ENCODE measurements at regions not wholly inside any gene's neighbourhood (a gene's known extent, or its start where the extent isn't known, plus 50 kb on each side); places are given as distances from the start of the nearest gene placed in this dataset.

DNA sequence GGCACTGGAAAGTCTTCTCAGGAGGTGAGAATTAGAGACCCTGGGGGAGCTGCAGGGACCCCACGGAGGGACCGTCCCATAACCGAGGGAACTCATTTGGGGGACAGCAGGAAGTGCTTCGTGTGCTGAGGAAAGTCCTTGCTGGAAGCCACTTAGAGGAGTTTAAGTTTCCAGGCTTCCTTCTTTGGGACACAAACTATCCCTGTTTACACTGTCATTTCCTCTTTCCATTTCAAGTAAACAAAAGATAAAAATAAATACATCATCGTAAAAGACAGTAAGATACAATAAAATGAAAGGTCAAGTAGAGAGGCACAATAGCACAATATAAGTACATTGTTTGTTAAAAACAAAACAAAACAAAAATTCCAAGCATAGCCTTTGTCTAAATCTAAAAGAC is 101.2 kb downstream of the TTLL2 start:
- Histone ChIP-seq H3K36me3 (ENCODE audit: insufficient read depth, low read length) (no peaks in the 10 kb centered on the region), H3K27me3 (ENCODE audit: insufficient read depth, low read length, poor library complexity) (no peaks in the 10 kb centered on the region), H3K9me3 (ENCODE audit: insufficient read depth, low read length, severe bottlenecking) (no peaks in the 10 kb centered on the region), H3K9ac (ENCODE audit: low read depth, low read length) (no peak overlapping the region), H3K79me2 (ENCODE audit: insufficient read depth, low read length) (no peaks in the 10 kb centered on the region), H2AFZ (ENCODE audit: low read depth, low read length) (no peak overlapping the region), H3K4me1 (ENCODE audit: insufficient read depth, low read length) (no peaks in the 10 kb centered on the region), H4K20me1 (ENCODE audit: insufficient read depth, low read length) (no peaks in the 10 kb centered on the region), H3K4me2 (ENCODE audit: insufficient read depth, low read length) (no peak overlapping the region), H3K27ac (ENCODE audit: low read length) (no peak overlapping the region), H3K4me3 (ENCODE audit: low read depth in 1 of 2, low read length in 2 of 2) (no peak overlapping the region)
- ATAC-seq (ENCODE audit: insufficient read depth, low read depth) = no peak
- DNase-seq = no peak
- no peak for TF ChIP-seq EZH2 (IDR thresholded peaks at IDR 0.05; ENCODE audit: borderline replicate concordance, low read depth, low read length, severe bottlenecking)
- TF ChIP-seq, protein P1, sequence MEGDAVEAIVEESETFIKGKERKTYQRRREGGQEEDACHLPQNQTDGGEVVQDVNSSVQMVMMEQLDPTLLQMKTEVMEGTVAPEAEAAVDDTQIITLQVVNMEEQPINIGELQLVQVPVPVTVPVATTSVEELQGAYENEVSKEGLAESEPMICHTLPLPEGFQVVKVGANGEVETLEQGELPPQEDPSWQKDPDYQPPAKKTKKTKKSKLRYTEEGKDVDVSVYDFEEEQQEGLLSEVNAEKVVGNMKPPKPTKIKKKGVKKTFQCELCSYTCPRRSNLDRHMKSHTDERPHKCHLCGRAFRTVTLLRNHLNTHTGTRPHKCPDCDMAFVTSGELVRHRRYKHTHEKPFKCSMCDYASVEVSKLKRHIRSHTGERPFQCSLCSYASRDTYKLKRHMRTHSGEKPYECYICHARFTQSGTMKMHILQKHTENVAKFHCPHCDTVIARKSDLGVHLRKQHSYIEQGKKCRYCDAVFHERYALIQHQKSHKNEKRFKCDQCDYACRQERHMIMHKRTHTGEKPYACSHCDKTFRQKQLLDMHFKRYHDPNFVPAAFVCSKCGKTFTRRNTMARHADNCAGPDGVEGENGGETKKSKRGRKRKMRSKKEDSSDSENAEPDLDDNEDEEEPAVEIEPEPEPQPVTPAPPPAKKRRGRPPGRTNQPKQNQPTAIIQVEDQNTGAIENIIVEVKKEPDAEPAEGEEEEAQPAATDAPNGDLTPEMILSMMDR (IDR thresholded peaks at IDR 0.05; ENCODE audit: borderline replicate concordance, extremely low read depth, low read length, poor library complexity, severe bottlenecking) = no peak

DNA sequence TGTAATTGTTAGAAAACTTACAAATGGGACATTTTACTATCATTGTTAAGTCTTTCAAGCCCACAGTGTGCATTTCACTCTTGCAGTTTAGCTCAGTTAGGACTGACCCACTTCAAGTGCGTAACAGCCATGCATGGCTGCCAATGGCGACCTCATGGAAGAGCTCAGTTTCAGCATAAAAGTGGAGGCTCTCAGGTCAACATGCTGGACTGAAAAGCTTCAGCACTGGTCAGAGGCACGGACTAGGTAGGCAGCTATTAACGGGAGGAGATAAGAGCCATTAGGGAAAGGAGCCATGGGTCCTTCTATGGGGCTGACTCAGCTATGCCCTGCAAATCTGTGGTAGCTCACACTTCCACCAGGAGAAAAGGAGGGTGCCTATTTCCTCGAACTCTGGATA is 101.8 kb downstream of the TTLL2 start:
- H3K27me3 ChIP-seq (ENCODE audit: insufficient read depth, low read length, poor library complexity) = no peaks in the 10 kb centered on the region
- H3K4me1 ChIP-seq (ENCODE audit: insufficient read depth, low read length) = no peaks in the 10 kb centered on the region
- H3K9me3 ChIP-seq (ENCODE audit: insufficient read depth, low read length, severe bottlenecking) = no peaks in the 10 kb centered on the region
- no peak overlapping the region for H3K4me3 ChIP-seq (ENCODE audit: low read depth in 1 of 2, low read length in 2 of 2)
- no peaks in the 10 kb centered on the region for H3K79me2 ChIP-seq (ENCODE audit: insufficient read depth, low read length)
- no peak for ATAC-seq (ENCODE audit: insufficient read depth, low read depth)
- no peak overlapping the region for H3K9ac ChIP-seq (ENCODE audit: low read depth, low read length)
- TF ChIP-seq, protein P1 (IDR thresholded peaks at IDR 0.05; ENCODE audit: borderline replicate concordance, extremely low read depth, low read length, poor library complexity, severe bottlenecking) = no peak
- no peak for TF ChIP-seq EZH2 (IDR thresholded peaks at IDR 0.05; ENCODE audit: borderline replicate concordance, low read depth, low read length, severe bottlenecking)
- no peak overlapping the region for H2AFZ ChIP-seq (ENCODE audit: low read depth, low read length)
- no peaks in the 10 kb centered on the region for H4K20me1 ChIP-seq (ENCODE audit: insufficient read depth, low read length)
- no peaks in the 10 kb centered on the region for H3K36me3 ChIP-seq (ENCODE audit: insufficient read depth, low read length)
- no peak overlapping the region for H3K27ac ChIP-seq (ENCODE audit: low read length)
- DNase-seq = no peak
- H3K4me2 ChIP-seq (ENCODE audit: insufficient read depth, low read length) = no peak overlapping the region

DNA sequence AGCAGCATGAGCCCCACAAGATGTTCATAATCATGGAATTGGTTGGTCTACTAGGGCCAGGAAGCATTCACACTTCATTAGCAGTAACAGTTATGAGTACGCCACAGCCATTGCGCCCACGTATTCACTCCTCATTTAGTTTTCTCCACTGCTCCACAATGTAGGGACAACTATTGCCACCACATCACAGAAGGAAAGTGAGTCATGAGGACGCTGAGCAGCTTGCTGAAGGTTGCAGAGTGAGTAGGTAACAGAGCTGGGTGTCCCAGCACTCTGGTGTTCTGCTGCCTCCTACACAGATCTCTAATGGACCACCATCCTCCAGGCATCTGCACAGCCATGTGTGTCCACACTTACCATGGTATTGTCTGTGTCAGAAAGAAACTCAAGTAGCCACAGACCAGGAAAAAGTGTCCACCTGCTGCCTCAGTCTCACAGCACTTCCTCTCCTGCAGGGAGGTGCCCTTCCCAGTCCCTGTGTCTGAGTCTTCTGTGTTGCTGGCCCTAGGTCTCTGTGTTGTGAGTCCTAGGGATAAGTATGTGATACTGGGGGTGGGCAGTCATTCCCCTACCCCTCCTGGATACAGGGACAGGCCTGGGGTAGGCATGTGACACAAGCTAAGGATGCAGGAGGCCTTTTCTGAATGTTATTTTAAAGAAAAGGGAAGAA is 103.9 kb downstream of the TTLL2 start:
- H2AFZ ChIP-seq (ENCODE audit: low read depth, low read length) = no peak overlapping the region
- no peaks in the 10 kb centered on the region for H3K36me3 ChIP-seq (ENCODE audit: insufficient read depth, low read length)
- DNase-seq (no peak), ATAC-seq (ENCODE audit: insufficient read depth, low read depth) (no peak)
- H3K27ac ChIP-seq (ENCODE audit: low read length) = no peak overlapping the region
- H3K4me3 ChIP-seq (ENCODE audit: low read depth in 1 of 2, low read length in 2 of 2) = no peak overlapping the region
- H3K9ac ChIP-seq (ENCODE audit: low read depth, low read length) = no peak overlapping the region
- no peak overlapping the region for H3K4me2 ChIP-seq (ENCODE audit: insufficient read depth, low read length)
- TF ChIP-seq, protein P1 (IDR thresholded peaks at IDR 0.05; ENCODE audit: borderline replicate concordance, extremely low read depth, low read length, poor library complexity, severe bottlenecking) = no peak
- no peak for TF ChIP-seq EZH2 (IDR thresholded peaks at IDR 0.05; ENCODE audit: borderline replicate concordance, low read depth, low read length, severe bottlenecking)
- H3K79me2 ChIP-seq (ENCODE audit: insufficient read depth, low read length) = no peaks in the 10 kb centered on the region
- no peaks in the 10 kb centered on the region for H3K27me3 ChIP-seq (ENCODE audit: insufficient read depth, low read length, poor library complexity)
- no peaks in the 10 kb centered on the region for H3K4me1 ChIP-seq (ENCODE audit: insufficient read depth, low read length)
- H3K9me3 ChIP-seq (ENCODE audit: insufficient read depth, low read length, severe bottlenecking) = no peaks in the 10 kb centered on the region
- H4K20me1 ChIP-seq (ENCODE audit: insufficient read depth, low read length) = no peaks in the 10 kb centered on the region
